Trophoblast cell (in vitro differentiated cells and primary cell): ENCODE measurements at regions not wholly inside any gene's neighbourhood (a gene's known extent, or its start where the extent isn't known, plus 50 kb on each side); places are given as distances from the start of the nearest gene placed in this dataset.

Source experiments
- DNase-seq, 2 donors: peaks; one replicate each; pipeline ENCODE4 v3.0.0-alpha.2; 2016
- H2AFZ ChIP-seq: 2 replicates; pipeline ENCODE4 v1.6.1; 2013; ENCODE audit warnings: low read length, moderate library complexity, mild to moderate bottlenecking; ENCODE audit not compliant: insufficient read depth, poor library complexity
- H2AK5ac ChIP-seq: 2 replicates; pipeline ENCODE4 v1.6.1; 2013; ENCODE audit warnings: mild to moderate bottlenecking, low read length
- H2BK120ac ChIP-seq: 2 replicates; pipeline ENCODE4 v1.6.1; 2013; ENCODE audit warnings: low read length, mild to moderate bottlenecking, moderate library complexity; ENCODE audit not compliant: insufficient read depth, poor library complexity
- H2BK12ac ChIP-seq: 2 replicates; pipeline ENCODE4 v1.6.1; 2013; ENCODE audit warnings: mild to moderate bottlenecking, low read length, moderate library complexity
- H2BK5ac ChIP-seq: 2 replicates; pipeline ENCODE4 v1.6.1; 2013; ENCODE audit warnings: low read length, low read depth, moderate library complexity, mild to moderate bottlenecking; ENCODE audit not compliant: poor library complexity
- H3K14ac ChIP-seq: 2 replicates; pipeline ENCODE4 v1.6.1; 2013; ENCODE audit warnings: mild to moderate bottlenecking, low read length
- H3K18ac ChIP-seq: 2 replicates; pipeline ENCODE4 v1.6.1; 2013; ENCODE audit warnings: mild to moderate bottlenecking, low read length
- H3K23ac ChIP-seq: 2 replicates; pipeline ENCODE4 v1.6.1; 2013; ENCODE audit warnings: low read length
- H3K27ac ChIP-seq: 2 replicates; pipeline ENCODE4 v1.5.1; 2013; ENCODE audit warnings: low read depth, mild to moderate bottlenecking, inconsistent platforms, low read length, moderate library complexity
- H3K27me3 ChIP-seq: 2 replicates; pipeline ENCODE4 v1.6.1; 2013; ENCODE audit warnings: inconsistent platforms, mild to moderate bottlenecking, low read length, moderate library complexity; ENCODE audit not compliant: insufficient read depth
- H3K36me3 ChIP-seq, 2 experiments: 1 replicate in 1 of 2; 2 replicates in 1 of 2; pipeline ENCODE4 v1.6.1; 2013; ENCODE audit warnings: low read length in 2 of 2, mild to moderate bottlenecking in 2 of 2, moderate library complexity in 1 of 2; ENCODE audit not compliant: insufficient read depth in 2 of 2, control insufficient read depth in 1 of 2
- H3K4ac ChIP-seq: 2 replicates; pipeline ENCODE4 v1.6.1; 2013; ENCODE audit warnings: low read depth, mild to moderate bottlenecking, low read length, moderate library complexity
- H3K4me1 ChIP-seq, 2 experiments: 1 replicate in 1 of 2; 2 replicates in 1 of 2; pipeline ENCODE4 v1.6.1; 2013; ENCODE audit warnings: low read length in 2 of 2, mild to moderate bottlenecking in 2 of 2, moderate library complexity in 1 of 2; ENCODE audit not compliant: insufficient read depth in 2 of 2, control insufficient read depth in 1 of 2
- H3K4me2 ChIP-seq: 2 replicates; pipeline ENCODE4 v1.6.1; 2013; ENCODE audit warnings: inconsistent platforms, mild to moderate bottlenecking, low read length, moderate library complexity
- H3K4me3 ChIP-seq: 2 replicates; pipeline ENCODE4 v1.5.1; 2013; ENCODE audit warnings: mild to moderate bottlenecking, low read depth, low read length, inconsistent platforms
- H3K79me1 ChIP-seq: one replicate; pipeline ENCODE4 v1.6.1; 2013; ENCODE audit warnings: low read length
- H3K79me2 ChIP-seq: 2 replicates; pipeline ENCODE4 v1.6.1; 2013; ENCODE audit warnings: low read length, mild to moderate bottlenecking; ENCODE audit not compliant: control insufficient read depth, insufficient read depth, poor library complexity
- H3K9ac ChIP-seq: 2 replicates; pipeline ENCODE4 v1.6.1; 2013; ENCODE audit warnings: mild to moderate bottlenecking, low read length
- H3K9me3 ChIP-seq: 2 replicates; pipeline ENCODE4 v1.6.1; 2013; ENCODE audit warnings: low read depth, mild to moderate bottlenecking, control low read depth, inconsistent platforms, low read length; ENCODE audit not compliant: insufficient read depth
- H4K12ac ChIP-seq: 2 replicates; pipeline ENCODE4 v1.6.1; 2013; ENCODE audit warnings: low read depth, mild to moderate bottlenecking, low read length, moderate library complexity
- H4K8ac ChIP-seq: 2 replicates; pipeline ENCODE4 v1.6.1; 2013; ENCODE audit warnings: low read depth, mild to moderate bottlenecking, low read length, moderate library complexity
- H4K91ac ChIP-seq: one replicate; pipeline ENCODE4 v1.6.1; 2013; ENCODE audit warnings: low read depth, mild to moderate bottlenecking, low read length, moderate library complexity
- WGBS: extraction: QIAGEN DNeasy Blood & Tissue Kit; methylation state at CpG from one replicate; pipeline ENCODE4 v1.1.7; 2013; ENCODE audit warnings: missing lambda C conversion rate; ENCODE audit not compliant: insufficient read length, insufficient coverage; ENCODE audit errors: extremely low coverage; 5-methylcytosine and 5-hydroxymethylcytosine counted together

GRCh38 chr7:84387595-84387994, 193.0 kb upstream of the SEMA3A start:
- no peak overlapping the region for H2BK5ac ChIP-seq
- H4K12ac ChIP-seq = no peak overlapping the region
- no peak overlapping the region for H3K9ac ChIP-seq
- no peaks in the 10 kb centered on the region for H3K79me2 ChIP-seq
- no peak overlapping the region for H2BK120ac ChIP-seq
- no peak overlapping the region for H3K4ac ChIP-seq
- no peaks in the 10 kb centered on the region for H3K79me1 ChIP-seq
- no peak for DNase-seq
- no peaks in the 10 kb centered on the region for H3K4me1 ChIP-seq
- no peak overlapping the region for H3K4me3 ChIP-seq
- no peak overlapping the region for H2AK5ac ChIP-seq
- H4K8ac ChIP-seq = no peak overlapping the region
- H3K36me3 ChIP-seq = no peaks in the 10 kb centered on the region
- H2BK12ac ChIP-seq = no peak overlapping the region
- no peak overlapping the region for H2AFZ ChIP-seq
- no peak overlapping the region for H3K14ac ChIP-seq
- no peaks in the 10 kb centered on the region for H3K27me3 ChIP-seq
- H3K4me2 ChIP-seq = no peak overlapping the region
- H4K91ac ChIP-seq = no peak overlapping the region
- no peak overlapping the region for H3K18ac ChIP-seq
- WGBS = no CpG with 5 or more reads among the region's 1 CpG
- H3K27ac ChIP-seq = no peak overlapping the region
- H3K9me3 ChIP-seq = no peaks in the 10 kb centered on the region
- no peak overlapping the region for H3K23ac ChIP-seq

DNA sequence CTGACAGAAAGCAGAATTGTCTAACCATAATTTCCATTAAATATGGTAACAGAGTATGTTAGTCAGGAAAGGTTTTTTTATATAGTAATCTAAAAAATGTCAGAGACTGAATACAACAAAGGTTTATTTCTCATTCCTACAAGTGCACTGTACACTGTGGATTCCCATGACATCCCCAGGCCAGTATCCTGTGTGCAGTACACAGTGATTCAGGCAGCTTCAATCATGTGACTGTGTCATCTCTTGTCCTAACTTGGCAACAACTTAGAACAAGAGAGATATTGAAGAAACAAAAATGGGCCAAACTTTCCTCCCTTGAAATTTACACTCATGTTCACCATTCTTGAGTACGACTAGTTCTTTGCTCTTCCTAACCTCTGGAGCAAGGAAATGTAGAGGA, 189.8 kb upstream of the SEMA3A start:
- no peak for DNase-seq
- H4K91ac ChIP-seq = no peak overlapping the region
- no peak overlapping the region for H3K27ac ChIP-seq
- no CpG with 5 or more reads among the region's 1 CpG for WGBS
- no peak overlapping the region for H3K4me2 ChIP-seq
- no peak overlapping the region for H3K4me3 ChIP-seq
- no peak overlapping the region for H3K18ac ChIP-seq
- H2BK5ac ChIP-seq = no peak overlapping the region
- no peaks in the 10 kb centered on the region for H3K79me2 ChIP-seq
- H3K9me3 ChIP-seq = no peaks in the 10 kb centered on the region
- H3K4me1 ChIP-seq = no peaks in the 10 kb centered on the region
- no peak overlapping the region for H2AFZ ChIP-seq
- H3K23ac ChIP-seq = no peak overlapping the region
- H3K4ac ChIP-seq = no peak overlapping the region
- H4K12ac ChIP-seq = no peak overlapping the region
- H3K14ac ChIP-seq = no peak overlapping the region
- H3K79me1 ChIP-seq = no peaks in the 10 kb centered on the region
- no peak overlapping the region for H2BK120ac ChIP-seq
- no peaks in the 10 kb centered on the region for H3K36me3 ChIP-seq
- no peak overlapping the region for H2BK12ac ChIP-seq
- H3K9ac ChIP-seq = no peak overlapping the region
- no peak overlapping the region for H2AK5ac ChIP-seq
- no peaks in the 10 kb centered on the region for H3K27me3 ChIP-seq
- H4K8ac ChIP-seq = no peak overlapping the region

DNA sequence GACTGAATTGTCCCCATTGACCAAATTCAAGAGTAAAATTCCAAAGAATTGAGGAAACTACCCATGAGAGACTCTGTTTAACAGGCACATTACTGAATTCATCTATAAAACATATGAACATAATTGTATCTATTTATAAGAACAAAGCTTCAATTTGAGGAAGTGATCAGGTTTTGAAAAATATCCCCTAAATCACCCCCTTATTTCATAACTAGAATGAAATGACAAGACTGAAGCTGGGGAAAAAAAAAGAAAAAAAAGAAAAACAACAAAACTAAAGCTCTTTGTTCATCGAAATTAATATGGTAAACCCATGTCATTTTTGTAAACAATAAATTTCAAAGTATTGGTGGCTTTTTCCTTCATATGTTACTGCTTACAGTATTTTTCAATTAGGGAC, 184.9 kb upstream of the SEMA3A start:
- no CpG with 5 or more reads among the region's 1 CpG for WGBS
- no peak overlapping the region for H3K4me3 ChIP-seq

DNA sequence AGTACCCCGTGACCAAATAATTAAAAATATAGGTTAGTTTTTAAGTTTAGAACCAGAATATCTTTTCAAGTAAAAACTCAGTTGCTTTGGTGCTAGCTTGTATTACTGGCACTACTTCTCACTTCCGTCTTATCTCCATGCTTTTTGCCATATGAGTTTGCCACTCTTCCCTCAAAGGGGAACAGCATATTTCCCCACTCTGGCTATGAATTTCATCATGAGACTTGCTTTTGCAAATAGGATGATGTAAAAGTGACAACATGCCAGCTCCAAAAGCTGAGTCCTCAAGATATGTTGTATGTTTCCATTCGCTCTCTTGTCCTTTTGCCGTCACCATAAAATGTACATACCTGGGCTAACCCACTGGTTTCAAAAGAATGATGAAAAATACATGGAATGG, 178.1 kb upstream of the SEMA3A start:
- no peaks in the 10 kb centered on the region for H3K79me2 ChIP-seq
- H3K4me1 ChIP-seq = no peaks in the 10 kb centered on the region
- no peak overlapping the region for H3K4ac ChIP-seq
- H2BK120ac ChIP-seq = no peak overlapping the region
- no peak overlapping the region for H4K12ac ChIP-seq
- no peak overlapping the region for H2BK5ac ChIP-seq
- WGBS = no CpG with 5 or more reads among the region's 4 CpGs
- H3K9ac ChIP-seq = no peak overlapping the region
- H4K91ac ChIP-seq = no peak overlapping the region
- H4K8ac ChIP-seq = no peak overlapping the region
- H3K18ac ChIP-seq = no peak overlapping the region
- no peaks in the 10 kb centered on the region for H3K36me3 ChIP-seq
- H2AFZ ChIP-seq = no peak overlapping the region
- H3K23ac ChIP-seq = no peak overlapping the region
- no peak overlapping the region for H3K4me3 ChIP-seq
- H3K4me2 ChIP-seq = no peak overlapping the region
- no peaks in the 10 kb centered on the region for H3K27me3 ChIP-seq
- no peak overlapping the region for H2AK5ac ChIP-seq
- H3K14ac ChIP-seq = no peak overlapping the region
- no peak overlapping the region for H3K27ac ChIP-seq
- no peak for DNase-seq
- no peaks in the 10 kb centered on the region for H3K9me3 ChIP-seq
- no peak overlapping the region for H2BK12ac ChIP-seq
- no peaks in the 10 kb centered on the region for H3K79me1 ChIP-seq

More for the DNA sequence above, 184.9 kb upstream of the SEMA3A start:
- Histone ChIP-seq H3K4me2 (no peak overlapping the region), H2BK120ac (no peak overlapping the region), H3K79me1 (no peaks in the 10 kb centered on the region), H3K14ac (no peak overlapping the region), H3K4ac (no peak overlapping the region), H2BK5ac (no peak overlapping the region), H3K79me2 (no peaks in the 10 kb centered on the region), H2AFZ (no peak overlapping the region), H2AK5ac (no peak overlapping the region), H4K8ac (no peak overlapping the region), H4K91ac (no peak overlapping the region), H3K27ac (no peak overlapping the region), H3K18ac (no peak overlapping the region), H3K9me3 (no peaks in the 10 kb centered on the region), H3K27me3 (no peaks in the 10 kb centered on the region), H3K36me3 (no peaks in the 10 kb centered on the region), H2BK12ac (no peak overlapping the region), H4K12ac (no peak overlapping the region), H3K9ac (no peak overlapping the region), H3K4me1 (no peaks in the 10 kb centered on the region), H3K23ac (no peak overlapping the region)
- DNase-seq = no peak
